ENCODE measurements at regions not wholly inside any gene's neighbourhood (a gene's known extent, or its start where the extent isn't known, plus 50 kb on each side); places are given as distances from the start of the nearest gene placed in this dataset.

DNA sequence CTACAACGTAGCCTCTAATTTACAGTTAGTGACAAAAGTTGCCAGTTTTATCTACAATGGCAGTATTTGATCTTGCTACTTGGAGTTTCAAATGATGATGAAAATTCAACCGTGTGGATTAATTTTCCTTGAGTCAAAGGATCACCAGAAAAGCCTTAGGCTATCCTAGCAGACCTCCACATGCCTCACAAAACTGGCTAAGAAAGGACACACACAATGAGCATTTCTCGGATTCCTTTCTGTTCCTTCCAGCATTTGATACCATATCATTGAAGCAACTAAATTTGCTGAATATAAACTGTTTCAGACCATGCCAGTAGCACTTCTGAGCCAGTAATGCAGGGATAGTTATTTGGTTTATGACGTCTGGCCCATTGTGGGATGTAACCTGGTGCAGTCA is 587.4 kb upstream of the MDFIC2 start:
- no peak for DNase-seq

DNA sequence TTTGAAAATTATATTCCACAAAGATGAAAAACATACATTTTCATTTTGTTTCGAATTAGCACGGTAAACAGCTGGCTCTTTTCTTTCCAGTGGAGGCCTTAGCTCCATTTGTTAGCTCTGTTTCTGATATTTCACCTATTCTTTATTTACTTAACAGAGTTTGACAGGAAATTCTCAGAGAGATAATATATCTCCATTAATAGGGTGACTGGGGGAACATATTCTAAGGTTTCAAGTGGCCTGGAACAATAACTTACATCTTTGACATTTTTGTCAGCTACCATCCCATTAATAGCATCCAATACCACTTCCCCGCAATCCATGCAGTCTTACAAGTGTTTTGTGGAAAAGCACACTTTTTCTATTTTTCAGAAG is 577.6 kb upstream of the MDFIC2 start:
- DNase-seq = no peak

DNA sequence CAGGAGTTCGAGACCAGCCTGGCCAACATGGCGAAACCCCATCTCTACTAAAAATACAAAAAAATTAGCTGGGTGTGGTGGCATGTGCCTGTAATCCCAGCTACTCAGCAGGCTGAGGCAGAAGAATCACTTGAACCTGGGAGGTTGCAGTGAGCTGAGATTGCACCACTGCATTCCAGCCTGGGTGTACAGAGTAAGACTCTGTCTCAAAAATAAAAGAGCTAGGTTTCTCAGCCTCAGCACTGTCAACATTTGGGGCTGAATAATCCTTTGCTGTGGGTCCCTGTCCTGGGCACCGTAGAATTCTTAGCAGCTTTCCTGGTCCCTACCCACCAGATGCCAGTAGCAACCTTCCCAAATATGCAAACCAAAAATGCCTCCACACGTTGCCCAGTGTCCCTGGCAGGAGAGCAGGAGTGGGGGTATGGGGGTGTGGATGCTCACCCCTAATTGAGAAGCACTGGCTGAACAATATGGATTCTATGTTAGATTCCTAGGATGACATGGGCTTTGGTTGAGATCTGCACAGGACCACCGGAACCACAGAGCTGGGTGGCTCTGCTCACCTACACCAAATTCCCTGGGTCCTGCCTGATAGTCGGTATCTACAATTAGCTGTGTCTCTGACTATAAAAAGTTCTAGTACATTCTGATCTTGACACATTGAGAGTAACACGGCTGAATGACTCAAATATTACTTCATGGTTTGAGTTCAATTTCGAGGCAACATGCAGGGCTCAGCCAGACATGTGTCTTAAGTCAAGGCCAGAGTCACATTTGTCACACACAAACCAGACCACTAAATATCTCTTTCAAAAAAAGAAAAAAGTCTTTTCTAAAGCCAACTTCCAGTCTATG is 577.0 kb upstream of the MDFIC2 start:
- DNase-seq = no peak

DNA sequence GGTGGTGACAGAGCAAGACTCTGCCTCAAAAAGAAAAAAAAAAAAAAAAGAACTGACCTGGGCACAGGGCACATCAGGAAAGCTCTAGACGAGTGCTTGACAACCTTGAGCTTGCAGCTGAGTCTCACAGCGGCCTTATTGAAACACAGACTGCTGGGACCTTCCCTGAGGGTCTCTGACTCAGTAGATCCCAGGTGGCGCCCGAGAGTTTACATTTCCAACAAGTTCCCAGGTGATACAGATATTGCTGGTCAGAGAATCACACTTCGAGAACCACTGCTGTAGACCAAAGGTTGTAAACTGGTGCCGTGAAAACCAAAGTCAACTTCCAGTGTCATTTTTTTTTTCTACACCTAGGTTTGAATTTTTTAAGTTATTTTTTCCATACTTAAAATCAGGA is 573.2 kb upstream of the MDFIC2 start:
- DNase-seq = no peak

DNA sequence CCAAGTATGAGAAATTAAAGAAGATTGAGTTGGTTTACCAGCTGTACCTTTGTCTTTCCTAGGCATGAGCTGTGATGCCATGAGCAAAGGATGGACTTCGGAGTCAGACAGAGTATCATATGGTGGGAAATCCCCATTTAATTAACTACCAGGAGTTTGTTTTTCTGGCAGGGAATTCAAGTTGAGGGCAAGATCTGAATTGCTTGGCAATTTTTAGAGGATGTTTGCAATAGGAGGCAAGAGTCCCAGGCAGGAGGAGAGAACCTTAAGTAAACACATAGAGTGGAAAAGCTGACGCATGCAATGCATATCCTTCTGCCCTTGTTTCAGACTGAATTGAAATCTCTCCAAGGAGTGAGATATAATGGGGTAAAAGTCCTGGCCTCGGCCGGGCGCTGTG is 569.7 kb upstream of the MDFIC2 start:
- no peak for DNase-seq

DNA sequence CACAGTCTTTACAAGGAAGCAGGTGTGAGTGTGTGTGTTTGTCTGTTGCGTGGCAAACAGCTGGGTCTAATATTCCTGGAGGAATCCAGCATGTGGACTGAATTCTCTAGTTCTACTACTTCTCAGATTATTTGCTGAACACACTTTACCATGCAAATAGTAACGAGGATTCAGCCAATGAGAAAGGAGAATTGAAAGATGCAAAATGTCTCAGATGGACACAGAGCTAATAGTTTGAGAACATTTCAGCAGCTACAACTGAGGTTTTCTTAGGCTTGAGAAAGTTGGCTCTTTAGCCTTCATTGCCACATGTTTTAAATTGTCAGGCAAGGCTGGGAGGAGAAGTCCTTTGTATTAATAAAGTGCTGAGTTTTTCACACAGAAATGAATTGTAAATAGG is 568.0 kb upstream of the MDFIC2 start:
- no peak for DNase-seq

DNA sequence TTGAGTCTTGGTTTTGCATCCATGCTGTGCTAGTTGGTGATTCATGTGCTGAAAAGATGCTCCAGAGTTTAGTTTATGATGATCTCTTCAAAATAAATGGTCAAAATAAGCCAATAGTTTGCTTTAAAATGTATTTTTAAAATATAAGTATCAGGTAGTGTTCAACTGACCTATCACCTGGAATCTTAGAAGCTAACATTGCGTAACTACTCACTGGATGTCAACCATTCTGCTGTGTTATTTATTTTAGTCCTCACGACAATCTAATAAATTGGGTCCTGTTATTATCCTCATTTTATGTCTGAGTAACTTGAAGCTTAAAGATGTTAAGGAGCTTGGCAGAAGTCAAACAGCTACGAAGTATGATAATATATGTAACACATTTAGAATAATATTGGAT is 563.7 kb upstream of the MDFIC2 start:
- DNase-seq = no peak

GRCh38 chr3:70874196-70874595 is 561.8 kb upstream of the MDFIC2 start:
- DNase-seq = no peak

GRCh38 chr3:70873686-70874085 is 561.2 kb upstream of the MDFIC2 start:
- DNase-seq = no peak

DNA sequence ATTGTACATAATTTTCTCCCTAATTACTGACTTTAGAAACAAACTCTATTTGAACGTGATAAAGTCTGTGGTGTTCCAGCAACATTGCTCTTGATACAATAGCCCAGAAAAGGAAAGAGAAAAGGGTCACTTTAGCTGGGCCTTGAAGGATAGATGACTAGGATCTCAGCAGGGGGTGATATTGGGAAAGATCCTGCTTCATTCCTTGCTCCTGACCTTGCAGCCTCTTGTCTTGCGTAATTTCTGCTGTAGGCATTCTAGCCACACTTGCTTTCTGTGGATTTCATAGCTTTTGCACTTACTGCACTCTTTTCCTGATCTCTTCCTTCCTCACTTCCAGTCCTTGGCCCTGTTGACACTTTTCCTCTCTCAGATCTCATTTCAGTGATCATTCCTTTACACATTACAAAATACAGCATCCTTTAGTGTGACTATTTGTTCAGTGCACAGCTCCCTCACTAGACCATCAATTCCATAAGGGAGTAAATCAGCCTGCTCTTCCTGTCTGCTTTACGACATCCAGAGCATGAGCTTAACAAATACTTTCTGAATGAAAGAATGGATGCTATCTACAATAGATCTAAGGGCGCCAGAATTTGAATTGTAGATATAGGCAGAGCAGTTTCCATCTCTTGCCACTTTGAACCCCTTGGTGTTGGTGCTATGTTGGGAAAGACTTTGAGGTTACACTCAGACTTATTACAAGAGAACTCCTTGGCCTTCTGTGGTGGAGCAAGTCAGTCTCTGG is 559.6 kb upstream of the MDFIC2 start:
- DNase-seq = no peak

DNA sequence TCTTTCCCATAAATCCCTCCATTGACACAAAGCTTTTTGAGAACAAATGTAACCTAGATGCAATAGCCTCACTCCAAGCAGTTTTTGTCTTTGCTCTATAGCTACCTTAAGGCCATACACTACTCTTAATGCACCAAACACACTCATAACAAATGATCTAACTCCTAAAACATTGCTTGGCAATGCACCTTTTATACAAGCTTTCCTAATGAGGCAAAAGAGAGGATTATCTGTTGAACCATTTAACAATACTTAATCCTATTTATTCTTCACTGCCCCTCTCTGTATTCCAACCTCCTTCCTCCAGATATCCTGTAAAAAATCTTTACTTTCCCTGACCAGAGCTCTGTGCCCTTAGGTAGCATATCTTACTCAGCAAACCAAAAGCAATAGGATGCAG is 558.1 kb upstream of the MDFIC2 start:
- DNase-seq = no peak

- DNase-seq = no peak
Measured at GRCh38 chr3:70868561-70868960, 556.1 kb upstream of the MDFIC2 start.

- no peak for DNase-seq
Measured at GRCh38 chr3:70863049-70863448, 550.6 kb upstream of the MDFIC2 start.

DNA sequence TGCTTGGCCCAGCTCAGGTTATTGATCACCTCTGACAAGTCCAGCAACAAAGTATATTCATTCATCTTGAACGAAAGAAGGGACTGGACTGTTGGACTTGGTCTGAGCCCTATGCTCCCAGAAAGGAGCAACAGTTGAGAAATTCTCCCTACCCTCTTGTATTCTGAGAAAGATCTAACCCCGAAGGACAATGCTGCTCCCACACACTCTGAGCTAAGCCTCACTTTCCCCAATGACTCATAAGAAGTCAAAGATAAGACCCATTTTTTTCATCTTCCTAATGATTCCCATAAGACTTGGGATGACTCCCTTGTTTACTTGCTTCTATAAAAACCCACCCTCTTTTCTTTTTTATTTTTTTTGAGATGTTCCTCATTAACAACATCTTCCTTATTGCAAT is 549.4 kb upstream of the MDFIC2 start:
- no peak for DNase-seq

DNA sequence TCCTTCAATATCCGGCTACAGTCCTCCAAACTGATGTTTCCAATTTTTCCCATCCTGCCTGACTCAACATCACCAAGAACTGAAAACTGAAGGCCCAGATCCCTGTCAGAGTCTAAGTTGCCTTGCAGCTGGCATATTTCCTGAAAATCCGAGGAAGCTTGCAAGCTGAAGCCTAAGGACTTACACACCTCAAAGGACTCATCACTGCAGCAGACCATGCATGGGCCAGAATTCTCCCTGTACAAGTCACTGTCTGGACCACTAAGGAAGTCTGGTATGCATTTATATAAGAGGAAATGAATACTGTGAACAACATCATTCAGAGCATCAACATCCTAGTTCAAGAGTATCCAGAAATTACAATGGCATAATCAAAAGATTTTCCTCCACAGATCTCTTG is 548.8 kb upstream of the MDFIC2 start:
- no peak for DNase-seq

DNA sequence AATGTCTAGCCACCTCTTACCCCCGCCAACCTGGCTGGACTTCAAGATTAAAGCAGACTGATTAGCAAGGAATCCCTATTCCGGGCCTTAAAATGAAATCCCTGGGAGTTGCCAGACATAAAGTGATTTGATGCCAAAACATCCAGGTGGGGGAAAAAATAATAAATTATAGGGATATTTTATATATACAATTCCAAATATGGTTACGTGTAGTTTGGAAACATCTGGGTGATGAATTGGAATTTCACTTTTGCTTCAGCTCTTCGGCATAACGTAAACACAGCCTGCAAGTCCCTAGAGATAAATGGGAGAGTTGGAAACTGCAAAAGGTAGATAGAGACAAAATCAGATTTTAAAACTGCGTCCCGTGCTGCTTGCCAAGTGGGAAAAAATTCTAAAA is 545.5 kb upstream of the MDFIC2 start:
- no peak for DNase-seq

DNA sequence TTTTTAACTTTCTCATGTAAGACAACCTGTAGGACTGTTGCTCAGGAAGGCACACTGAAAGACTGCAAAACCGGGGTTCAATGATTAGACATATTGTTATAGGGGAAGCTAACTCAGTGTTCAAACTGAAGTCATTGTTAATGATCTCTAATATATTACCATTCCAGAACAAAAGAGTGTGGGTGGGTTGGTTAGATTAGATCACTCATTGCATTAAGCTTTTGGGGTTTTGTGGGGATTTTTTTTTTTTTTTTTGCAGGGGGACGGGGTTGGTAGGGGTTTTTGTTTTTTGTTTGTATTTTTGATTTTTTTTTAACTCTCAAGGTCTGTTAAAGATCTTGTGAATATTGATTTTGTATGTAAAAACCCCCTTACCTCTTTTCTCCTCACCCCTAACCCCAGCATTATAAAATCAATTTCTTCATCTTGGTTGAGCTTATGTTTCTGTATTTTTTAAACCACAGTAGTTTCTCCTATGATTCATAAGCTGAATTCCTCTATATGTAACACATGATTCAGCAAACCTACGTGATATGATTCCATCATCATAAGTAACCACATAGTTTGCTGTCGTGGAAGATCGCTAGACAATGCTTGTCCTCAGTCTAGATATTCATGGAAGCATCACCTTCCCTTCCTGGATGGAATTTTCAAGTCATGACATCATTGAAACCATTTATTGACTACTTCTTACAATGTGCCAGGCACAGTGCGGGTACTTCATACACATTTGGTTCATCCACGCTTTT is 544.1 kb upstream of the MDFIC2 start:
- DNase-seq = no peak

- no peak for DNase-seq
Measured at GRCh38 chr3:70855149-70855548, 542.7 kb upstream of the MDFIC2 start.

DNA sequence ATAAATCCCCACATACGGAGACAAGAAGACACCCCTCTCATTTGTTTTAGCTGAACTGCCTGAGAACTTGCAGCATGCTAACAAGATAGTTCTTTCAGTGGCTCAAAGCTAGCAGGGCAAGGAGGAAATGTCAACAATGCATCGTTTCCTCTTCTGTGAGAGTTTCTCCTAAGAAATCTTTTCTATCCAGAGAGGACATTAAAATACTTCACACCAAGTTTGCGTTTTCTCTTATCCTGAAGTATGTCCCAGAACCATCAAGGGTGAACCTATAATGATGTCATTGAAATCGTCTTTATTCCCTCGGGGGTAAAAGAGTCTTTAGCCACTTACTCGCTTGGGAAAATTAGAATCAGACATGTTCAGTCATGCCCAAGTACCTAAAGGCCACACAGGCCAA is 541.7 kb upstream of the MDFIC2 start:
- no peak for DNase-seq

GRCh38 chr3:70853161-70853944 is 540.9 kb upstream of the MDFIC2 start:
- no peak for DNase-seq

GRCh38 chr3:70849911-70850699 is 537.7 kb upstream of the MDFIC2 start:
- no peak for DNase-seq
